AG10803 (cell line): ENCODE measurements at regions not wholly inside any gene's neighbourhood (a gene's known extent, or its start where the extent isn't known, plus 50 kb on each side); places are given as distances from the start of the nearest gene placed in this dataset.

Experiments used
- DNase-seq: peaks from one replicate; pipeline ENCODE4 v3.0.0; 2010; ENCODE audit warnings: low read depth
- H3K4me3 ChIP-seq: 2 replicates; pipeline ENCODE4 v1.5.1; 2011; ENCODE audit warnings: mild to moderate bottlenecking, low read length, control low read depth
- TF ChIP-seq, protein P1 (sequence below): conservative IDR thresholded peaks from 2 replicates; pipeline ENCODE4 v1.5.1; 2011; ENCODE audit warnings: mild to moderate bottlenecking, low read length, control low read depth, inconsistent platforms

DNA sequence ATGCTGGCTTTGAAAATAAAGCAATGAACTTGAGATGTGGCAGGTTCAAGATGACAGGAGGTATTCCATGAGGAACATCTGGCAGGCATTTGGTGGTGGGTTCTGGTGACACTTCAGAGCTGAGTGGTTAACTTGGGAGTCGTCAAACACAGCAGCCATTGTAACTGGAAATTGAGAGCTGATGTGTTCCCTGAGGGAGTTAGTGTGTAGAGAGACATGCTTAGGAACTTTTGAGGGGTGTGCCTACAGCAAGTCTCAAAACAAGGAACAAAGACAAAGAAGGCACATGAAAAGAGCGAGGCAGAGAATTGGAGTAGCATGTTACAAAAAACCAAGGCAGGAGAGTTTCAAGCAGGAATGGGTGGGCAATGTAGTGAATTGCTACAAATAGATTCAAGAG, 53.9 kb upstream of the KL start:
- no peak for DNase-seq
- no peak overlapping the region for H3K4me3 ChIP-seq
- TF ChIP-seq, protein P1, sequence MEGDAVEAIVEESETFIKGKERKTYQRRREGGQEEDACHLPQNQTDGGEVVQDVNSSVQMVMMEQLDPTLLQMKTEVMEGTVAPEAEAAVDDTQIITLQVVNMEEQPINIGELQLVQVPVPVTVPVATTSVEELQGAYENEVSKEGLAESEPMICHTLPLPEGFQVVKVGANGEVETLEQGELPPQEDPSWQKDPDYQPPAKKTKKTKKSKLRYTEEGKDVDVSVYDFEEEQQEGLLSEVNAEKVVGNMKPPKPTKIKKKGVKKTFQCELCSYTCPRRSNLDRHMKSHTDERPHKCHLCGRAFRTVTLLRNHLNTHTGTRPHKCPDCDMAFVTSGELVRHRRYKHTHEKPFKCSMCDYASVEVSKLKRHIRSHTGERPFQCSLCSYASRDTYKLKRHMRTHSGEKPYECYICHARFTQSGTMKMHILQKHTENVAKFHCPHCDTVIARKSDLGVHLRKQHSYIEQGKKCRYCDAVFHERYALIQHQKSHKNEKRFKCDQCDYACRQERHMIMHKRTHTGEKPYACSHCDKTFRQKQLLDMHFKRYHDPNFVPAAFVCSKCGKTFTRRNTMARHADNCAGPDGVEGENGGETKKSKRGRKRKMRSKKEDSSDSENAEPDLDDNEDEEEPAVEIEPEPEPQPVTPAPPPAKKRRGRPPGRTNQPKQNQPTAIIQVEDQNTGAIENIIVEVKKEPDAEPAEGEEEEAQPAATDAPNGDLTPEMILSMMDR, result no peak

DNA sequence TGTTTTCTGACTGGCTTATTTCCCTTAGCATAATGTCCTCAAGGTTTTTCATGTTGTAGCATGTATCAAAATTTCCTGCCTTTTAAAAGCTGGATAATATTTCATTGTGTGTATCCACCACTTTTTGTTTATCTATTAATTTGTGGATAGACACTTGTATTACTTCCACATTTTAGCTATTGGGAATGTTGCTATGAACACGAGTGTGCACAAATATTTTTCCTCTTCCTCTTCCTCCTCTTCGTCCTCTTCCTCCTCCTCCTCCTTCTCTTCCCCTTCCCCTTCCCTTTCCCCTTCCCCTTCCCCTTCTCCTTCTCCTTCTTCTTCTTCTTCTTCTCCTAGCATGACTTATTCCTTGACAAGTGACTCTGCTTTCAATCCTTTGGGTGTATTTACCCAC, 51.2 kb upstream of the KL start:
- TF ChIP-seq, protein P1, result no peak
- DNase-seq, result no peak
- H3K4me3 ChIP-seq, result no peak overlapping the region
